Mucosa of descending colon (tissue), 3 donors: ENCODE measurements at regions not wholly inside any gene's neighbourhood (a gene's known extent, or its start where the extent isn't known, plus 50 kb on each side); places are given as distances from the start of the nearest gene placed in this dataset.

ENCODE experiments used
- ATAC-seq: fragments of 200-7000 bp; cut with Tn5 transposase; one replicate; pipeline ENCODE4 v1.9.1; 2020; ENCODE audit warnings: mild to moderate bottlenecking, moderate library complexity
- DNase-seq, 3 donors: peaks; one replicate each; pipeline ENCODE4 v3.0.0-alpha.2; 2020
- H3K36me3 ChIP-seq: fragments of 200-600 bp; one replicate; pipeline ENCODE4 v1.8.0; 2021; ENCODE audit warnings: low read depth, mild to moderate bottlenecking
- H3K4me1 ChIP-seq: fragments of 200-600 bp; one replicate; pipeline ENCODE4 v1.8.0; 2021; ENCODE audit warnings: low read depth, mild to moderate bottlenecking
- H3K4me3 ChIP-seq: fragments of 200-600 bp; one replicate; pipeline ENCODE4 v1.8.0; 2021; ENCODE audit warnings: mild to moderate bottlenecking
- H3K9me3 ChIP-seq: fragments of 200-600 bp; one replicate; pipeline ENCODE4 v1.8.0; 2021; ENCODE audit warnings: mild to moderate bottlenecking
- intact Hi-C, 2 donors: fragments of 100-400 bp; cut with DNase I in 1 of 2; cut with micrococcal nuclease in 1 of 2; formaldehyde crosslinking; loops; one replicate each; pipeline versions ENCODE4 v1.11.0 to v1.11.1; 2022; cut with DNase I, micrococcal nuclease
- TF ChIP-seq, protein P1 (sequence below): fragments of 200-600 bp; IDR thresholded peaks from one replicate; pipeline ENCODE4 v1.8.0; 2022; ENCODE audit warnings: antibody characterized with exemption, mild to moderate bottlenecking
- donor health status: DM: no; HTN: no; CAD: no; lungs with moderate emphysema.
- donor health status: DM: no; HTN: no; CAD: no.
- donor health status: DM: no; HTN: yes; CAD: no.

DNA sequence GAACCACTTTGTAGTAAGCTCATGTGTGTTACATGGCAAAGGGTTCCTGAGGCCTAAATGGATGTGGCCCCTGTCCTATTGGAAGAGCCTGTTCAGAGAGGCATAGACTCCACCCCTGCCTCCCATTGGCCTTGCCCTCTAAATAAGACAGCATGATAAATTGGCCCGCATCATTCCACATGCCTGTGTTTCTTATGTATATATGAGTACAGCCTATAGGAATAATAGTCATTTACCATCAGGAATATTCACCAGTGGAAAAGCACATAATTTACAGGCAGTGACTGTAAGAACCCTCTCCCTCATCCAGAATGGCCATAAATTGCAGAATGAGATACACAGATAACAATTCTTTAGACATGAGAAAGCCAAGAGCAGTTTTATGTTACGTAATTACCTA is 519.5 kb upstream of the DAB1 start:
- ATAC-seq (no peak), DNase-seq (no peak)
- Histone ChIP-seq H3K36me3 (no peaks in the 10 kb centered on the region), H3K9me3 (no peaks in the 10 kb centered on the region), H3K4me1 (no peaks in the 10 kb centered on the region), H3K4me3 (no peak overlapping the region)
- TF ChIP-seq, protein P1, sequence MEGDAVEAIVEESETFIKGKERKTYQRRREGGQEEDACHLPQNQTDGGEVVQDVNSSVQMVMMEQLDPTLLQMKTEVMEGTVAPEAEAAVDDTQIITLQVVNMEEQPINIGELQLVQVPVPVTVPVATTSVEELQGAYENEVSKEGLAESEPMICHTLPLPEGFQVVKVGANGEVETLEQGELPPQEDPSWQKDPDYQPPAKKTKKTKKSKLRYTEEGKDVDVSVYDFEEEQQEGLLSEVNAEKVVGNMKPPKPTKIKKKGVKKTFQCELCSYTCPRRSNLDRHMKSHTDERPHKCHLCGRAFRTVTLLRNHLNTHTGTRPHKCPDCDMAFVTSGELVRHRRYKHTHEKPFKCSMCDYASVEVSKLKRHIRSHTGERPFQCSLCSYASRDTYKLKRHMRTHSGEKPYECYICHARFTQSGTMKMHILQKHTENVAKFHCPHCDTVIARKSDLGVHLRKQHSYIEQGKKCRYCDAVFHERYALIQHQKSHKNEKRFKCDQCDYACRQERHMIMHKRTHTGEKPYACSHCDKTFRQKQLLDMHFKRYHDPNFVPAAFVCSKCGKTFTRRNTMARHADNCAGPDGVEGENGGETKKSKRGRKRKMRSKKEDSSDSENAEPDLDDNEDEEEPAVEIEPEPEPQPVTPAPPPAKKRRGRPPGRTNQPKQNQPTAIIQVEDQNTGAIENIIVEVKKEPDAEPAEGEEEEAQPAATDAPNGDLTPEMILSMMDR, result no peak
- intact Hi-C loops, result no loop called here

DNA sequence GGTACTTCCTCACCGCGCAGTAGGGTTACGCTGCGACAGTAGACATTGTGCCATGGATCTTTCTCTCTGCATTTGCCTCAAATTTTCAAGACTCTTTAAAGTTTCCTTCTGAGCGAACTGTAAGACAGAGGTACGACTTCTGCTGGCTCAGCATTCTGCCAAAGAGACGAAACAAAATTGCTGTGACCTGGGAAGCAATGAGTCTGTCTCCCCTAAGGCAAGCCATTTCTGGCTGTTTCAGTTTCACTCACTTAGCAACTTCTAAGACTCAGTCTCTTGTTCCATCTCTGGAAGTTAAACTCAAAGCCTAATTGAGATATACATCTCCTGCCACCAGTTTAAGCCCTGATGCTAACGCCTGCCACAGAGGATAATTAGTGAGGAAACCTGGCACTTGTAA is 510.9 kb upstream of the DAB1 start:
- intact Hi-C loops, result no loop called here
- ATAC-seq, result no peak
- H3K4me3 ChIP-seq, result no peak overlapping the region
- no peaks in the 10 kb centered on the region for H3K36me3 ChIP-seq
- H3K9me3 ChIP-seq, result no peaks in the 10 kb centered on the region
- TF ChIP-seq, protein P1, result no peak
- no peaks in the 10 kb centered on the region for H3K4me1 ChIP-seq
- DNase-seq, result no peak

DNA sequence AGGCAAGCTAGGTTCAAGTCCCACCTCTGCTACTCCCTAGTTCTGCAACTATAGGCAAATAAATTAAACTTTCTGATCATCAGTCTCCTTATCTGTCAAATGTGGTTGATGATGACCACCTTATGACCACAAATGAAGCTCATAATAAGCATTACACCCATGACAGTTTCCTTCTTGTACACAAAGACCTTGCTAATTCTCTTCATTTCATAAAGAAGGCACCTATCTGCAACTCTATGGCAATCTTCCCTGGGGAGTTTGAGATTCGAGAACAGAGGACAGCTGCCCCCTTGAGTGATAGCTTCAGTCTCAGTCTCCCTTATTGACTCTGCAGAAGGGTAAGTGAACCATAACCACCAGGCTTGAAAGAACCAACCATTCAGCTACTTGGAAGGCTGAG is 503.1 kb upstream of the DAB1 start:
- intact Hi-C loops, result no loop called here
- TF ChIP-seq, protein P1, result no peak
- DNase-seq (no peak), ATAC-seq (no peak)
- Histone ChIP-seq H3K9me3 (no peaks in the 10 kb centered on the region), H3K4me3 (no peak overlapping the region), H3K36me3 (no peaks in the 10 kb centered on the region), H3K4me1 (no peaks in the 10 kb centered on the region)

DNA sequence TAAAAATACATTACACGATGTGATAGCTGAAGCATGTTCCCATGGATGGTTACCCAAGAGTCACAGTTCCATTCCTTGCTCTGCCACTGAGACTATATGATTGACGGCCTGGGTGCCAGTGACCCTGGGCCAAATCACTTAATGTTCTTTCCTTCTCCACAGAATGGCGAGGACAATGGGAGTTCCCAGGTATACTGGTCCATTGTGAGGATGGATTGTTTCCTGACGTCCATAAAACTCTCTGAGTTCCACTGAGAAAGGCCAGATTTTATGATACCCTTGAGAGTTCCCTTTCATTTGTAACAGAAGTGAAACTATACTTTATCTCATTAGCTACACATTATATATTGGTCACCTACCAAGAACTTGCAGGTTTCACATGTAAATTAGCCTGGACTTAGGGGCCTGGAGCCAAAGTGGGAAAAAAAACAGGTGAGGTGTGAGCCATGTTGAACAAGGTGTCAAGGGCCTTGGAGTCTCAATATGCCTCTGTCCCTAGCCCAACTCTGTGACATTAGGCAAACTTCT is 502.2 kb upstream of the DAB1 start:
- ATAC-seq (peak; percentile 77), DNase-seq (no peak)
- Histone ChIP-seq H3K9me3 (no peaks in the 10 kb centered on the region), H3K4me3 (no peak overlapping the region), H3K36me3 (no peaks in the 10 kb centered on the region), H3K4me1 (no peaks in the 10 kb centered on the region)
- intact Hi-C loops, result no loop called here
- TF ChIP-seq, protein P1, result no peak

DNA sequence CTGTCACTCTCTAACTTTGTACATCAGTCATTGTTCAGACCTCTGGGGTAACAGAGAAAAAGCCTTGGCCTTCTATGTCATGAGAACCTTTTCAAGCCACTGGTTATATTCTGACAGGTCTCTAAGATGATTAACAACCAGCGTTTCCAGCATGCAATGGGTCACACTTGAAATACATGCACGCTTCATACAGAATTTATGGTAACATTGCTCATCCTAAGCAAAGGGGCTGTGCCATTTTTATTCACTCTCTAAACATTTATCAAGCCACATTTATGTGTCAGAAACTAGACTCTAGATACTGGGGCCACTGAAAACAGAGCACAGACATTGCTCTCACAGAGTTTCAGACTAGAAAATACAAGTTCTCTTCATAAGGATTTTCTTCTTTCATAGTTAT is 501.4 kb upstream of the DAB1 start:
- intact Hi-C loops, result no loop called here
- ATAC-seq (no peak), DNase-seq (no peak)
- Histone ChIP-seq H3K36me3 (no peaks in the 10 kb centered on the region), H3K9me3 (no peaks in the 10 kb centered on the region), H3K4me1 (no peaks in the 10 kb centered on the region), H3K4me3 (no peak overlapping the region)
- TF ChIP-seq, protein P1, result no peak

DNA sequence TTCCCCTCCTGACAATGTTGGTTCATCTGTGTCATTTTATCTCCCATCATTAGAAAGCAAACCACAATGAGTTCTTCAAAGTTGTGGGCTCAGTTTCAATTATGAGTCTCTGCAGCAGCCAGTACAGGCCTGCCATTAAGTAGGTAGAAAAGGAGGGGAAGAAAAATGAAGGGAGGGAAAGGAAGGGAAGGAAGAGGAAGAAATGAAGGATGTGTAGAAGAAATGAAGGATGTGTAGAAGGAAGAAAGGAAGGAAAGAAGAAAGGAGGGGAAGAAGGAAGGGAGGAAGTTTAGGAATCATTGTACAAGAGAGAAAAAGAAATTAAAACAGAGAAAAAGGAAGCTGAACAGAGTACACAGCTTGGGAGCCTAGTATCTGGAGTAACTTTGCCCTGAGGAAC is 498.3 kb upstream of the DAB1 start:
- ATAC-seq (no peak), DNase-seq (no peak)
- Histone ChIP-seq H3K4me1 (no peaks in the 10 kb centered on the region), H3K4me3 (no peak overlapping the region), H3K36me3 (no peaks in the 10 kb centered on the region), H3K9me3 (no peaks in the 10 kb centered on the region)
- TF ChIP-seq, protein P1, result no peak
- intact Hi-C loops, result no loop called here
